C4-2B (cell line): ENCODE measurements at regions not wholly inside any gene's neighbourhood (a gene's known extent, or its start where the extent isn't known, plus 50 kb on each side); places are given as distances from the start of the nearest gene placed in this dataset.

Experiments used
- H3K27ac ChIP-seq: fragments of 450-650 bp; 2 replicates; pipeline ENCODE4 v1.5.1; 2017
- CTCF ChIP-seq: fragments of 450-650 bp; conservative IDR thresholded peaks from 2 replicates; pipeline ENCODE4 v1.5.1; 2017; ENCODE audit warnings: mild to moderate bottlenecking
- ZFX ChIP-seq: fragments of 450-650 bp; IDR thresholded peaks from 2 replicates; pipeline ENCODE4 v1.6.1; 2017

GRCh38 chr2:136347981-136348380 lies 230.0 kb upstream of the CXCR4 start:
- TF ChIP-seq ZFX: no peak
- TF ChIP-seq CTCF: no peak
- no peak overlapping the region for H3K27ac ChIP-seq

- no peak overlapping the region for H3K27ac ChIP-seq
- TF ChIP-seq ZFX (no peak), CTCF (no peak)
Observed at GRCh38 chr2:136344339-136344738, 226.4 kb upstream of the CXCR4 start.

- H3K27ac ChIP-seq: no peak overlapping the region
- TF ChIP-seq CTCF (no peak), ZFX (no peak)
Observed at GRCh38 chr2:136342138-136342537, 224.2 kb upstream of the CXCR4 start.

GRCh38 chr2:136334967-136335366 lies 217.0 kb upstream of the CXCR4 start:
- no peak overlapping the region for H3K27ac ChIP-seq
- no peak for TF ChIP-seq CTCF
- no peak for TF ChIP-seq ZFX

- no peak for TF ChIP-seq ZFX
- no peak for TF ChIP-seq CTCF
- H3K27ac ChIP-seq: no peak overlapping the region
Observed at GRCh38 chr2:136332436-136333095, 214.6 kb upstream of the CXCR4 start.

- TF ChIP-seq CTCF (no peak), ZFX (no peak)
- no peak overlapping the region for H3K27ac ChIP-seq
Observed at GRCh38 chr2:136331226-136331625, 213.3 kb upstream of the CXCR4 start.

- H3K27ac ChIP-seq: no peak overlapping the region
- TF ChIP-seq ZFX (no peak), CTCF (no peak)
Observed at GRCh38 chr2:136328207-136328795, 210.4 kb upstream of the CXCR4 start.
